OCI-LY1 (cell line): ENCODE measurements at regions not wholly inside any gene's neighbourhood (a gene's known extent, or its start where the extent isn't known, plus 50 kb on each side); places are given as distances from the start of the nearest gene placed in this dataset.

Experiments
- EZH2 ChIP-seq: fragments of 200-600 bp; sonication (generic), shearing (Covaris generic); IDR thresholded peaks from 2 replicates; pipeline ENCODE4 v1.8.0; 2017; ENCODE audit warnings: borderline replicate concordance, mixed run types, mild to moderate bottlenecking, antibody characterized with exemption, low read length, moderate library complexity, mixed read lengths
- TF ChIP-seq, protein P1 (sequence below): fragments of 200-600 bp; sonication (generic), shearing (Covaris generic); IDR thresholded peaks from 2 replicates; pipeline ENCODE4 v1.5.1; 2017; ENCODE audit warnings: mild to moderate bottlenecking, antibody characterized with exemption, low read length, moderate library complexity, mixed read lengths

DNA sequence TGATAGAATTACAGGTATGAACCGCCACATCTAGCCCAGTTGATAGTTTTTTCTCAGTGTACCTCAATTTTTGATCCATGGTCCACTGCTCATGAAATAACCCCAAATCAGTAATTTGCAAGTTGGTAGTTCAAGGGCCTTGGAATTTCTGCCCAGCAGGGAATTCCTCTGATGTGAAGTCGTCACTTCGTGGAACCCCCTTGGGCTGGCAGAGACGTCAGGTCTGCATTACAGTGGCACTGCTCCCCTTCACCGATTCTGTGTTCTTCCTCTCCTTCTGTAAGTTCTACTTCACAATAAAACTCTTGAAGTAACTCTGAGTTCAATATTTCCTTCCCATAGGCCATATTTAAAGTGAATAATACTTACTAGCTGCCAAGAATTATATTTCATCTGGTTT, 881.0 kb downstream of the OTOL1 start:
- TF ChIP-seq, protein P1, sequence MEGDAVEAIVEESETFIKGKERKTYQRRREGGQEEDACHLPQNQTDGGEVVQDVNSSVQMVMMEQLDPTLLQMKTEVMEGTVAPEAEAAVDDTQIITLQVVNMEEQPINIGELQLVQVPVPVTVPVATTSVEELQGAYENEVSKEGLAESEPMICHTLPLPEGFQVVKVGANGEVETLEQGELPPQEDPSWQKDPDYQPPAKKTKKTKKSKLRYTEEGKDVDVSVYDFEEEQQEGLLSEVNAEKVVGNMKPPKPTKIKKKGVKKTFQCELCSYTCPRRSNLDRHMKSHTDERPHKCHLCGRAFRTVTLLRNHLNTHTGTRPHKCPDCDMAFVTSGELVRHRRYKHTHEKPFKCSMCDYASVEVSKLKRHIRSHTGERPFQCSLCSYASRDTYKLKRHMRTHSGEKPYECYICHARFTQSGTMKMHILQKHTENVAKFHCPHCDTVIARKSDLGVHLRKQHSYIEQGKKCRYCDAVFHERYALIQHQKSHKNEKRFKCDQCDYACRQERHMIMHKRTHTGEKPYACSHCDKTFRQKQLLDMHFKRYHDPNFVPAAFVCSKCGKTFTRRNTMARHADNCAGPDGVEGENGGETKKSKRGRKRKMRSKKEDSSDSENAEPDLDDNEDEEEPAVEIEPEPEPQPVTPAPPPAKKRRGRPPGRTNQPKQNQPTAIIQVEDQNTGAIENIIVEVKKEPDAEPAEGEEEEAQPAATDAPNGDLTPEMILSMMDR: no peak
- no peak for TF ChIP-seq EZH2
